HepG2 (cell line): ENCODE measurements at regions not wholly inside any gene's neighbourhood (a gene's known extent, or its start where the extent isn't known, plus 50 kb on each side); places are given as distances from the start of the nearest gene placed in this dataset.

Experiments
- ATAC-seq: fragments of 200-7000 bp; cut with Tn5 transposase; 3 replicates; pipeline ENCODE4 v1.9.1; 2020; ENCODE audit warnings: mild to moderate bottlenecking, moderate library complexity
- BruUV-seq: library from RNA; stranded (reverse); fragments of 400-500 nt; replicated peaks from 2 replicates; lab custom pipeline; 2021; lab: Mats Ljungman, UMichigan
- CTCF ChIA-PET: fragments of 300-600 bp; formaldehyde crosslinking; extraction: SDS; loops from one replicate; lab custom pipeline; 2021; ENCODE audit warnings: low total read pairs, inconsistent platforms, low intra/inter-chr PET ratio; lab: Yijun Ruan, JAX
- POLR2A ChIA-PET: fragments of 350-600 bp; sonication (Branson Sonifier 250); formaldehyde crosslinking; loops from one replicate; lab custom pipeline; 2020; ENCODE audit warnings: antibody characterized with exemption, inconsistent platforms; lab: Yijun Ruan, JAX
- DNase-seq: peaks from one replicate; pipeline ENCODE4 v3.0.0-alpha.2; 2015; ENCODE audit warnings: low spot score
- FAIRE-seq: peaks from 3 replicates; lab custom pipeline; 2011; peaks lifted over from hg19 to GRCh38; lab: Jason Lieb, UNC
- H2AFZ ChIP-seq: one replicate; pipeline ENCODE4 v1.6.1; 2011; ENCODE audit warnings: low read length, inconsistent platforms
- H3K27ac ChIP-seq: fragments of 300-600 bp; 3 replicates; pipeline ENCODE4 v1.8.0; 2011; ENCODE audit warnings: mixed run types, mild to moderate bottlenecking, mixed read lengths, low read length, inconsistent platforms; ENCODE audit not compliant: insufficient read depth; ENCODE audit errors: extremely low read length
- H3K27me3 ChIP-seq, 2 experiments: fragments of 200-600 bp in 1 of 2; 2 replicates in 1 of 2; 3 replicates in 1 of 2; pipeline versions ENCODE4 v1.6.0 to v1.8.0; 2011; ENCODE audit warnings: low read length in 2 of 2, mild to moderate bottlenecking in 2 of 2, moderate library complexity in 2 of 2, inconsistent platforms in 1 of 2; ENCODE audit not compliant: insufficient read depth in 2 of 2, control insufficient read depth in 1 of 2
- H3K36me3 ChIP-seq, 2 experiments: fragments of 200-600 bp in 1 of 2; replicated peaks in 1 of 2; 2 replicates in 1 of 2; 3 replicates in 1 of 2; pipeline versions ENCODE4 v1.5.1 to v1.8.0; 2011; ENCODE audit warnings: low read length in 2 of 2, inconsistent platforms in 1 of 2; ENCODE audit not compliant: insufficient read depth in 2 of 2, control insufficient read depth in 1 of 2
- H3K4me1 ChIP-seq: 2 replicates; pipeline ENCODE4 v1.5.1; 2012; ENCODE audit warnings: low read length, inconsistent platforms; ENCODE audit not compliant: insufficient read depth
- H3K4me2 ChIP-seq: 2 replicates; pipeline ENCODE4 v1.6.0; 2011; ENCODE audit warnings: low read depth, low read length, inconsistent platforms
- H3K4me3 ChIP-seq, 3 experiments: fragments of 200-600 bp in 1 of 3; sonication (generic), shearing (Covaris generic) in 1 of 3; replicated peaks in 1 of 3; 2 replicates each; pipeline ENCODE4 v1.5.1; 2011 to 2016; ENCODE audit warnings: low read length in 3 of 3, inconsistent platforms in 2 of 3, low read depth in 2 of 3, mild to moderate bottlenecking in 2 of 3, control low read depth in 1 of 3, mixed read lengths in 1 of 3; ENCODE audit not compliant: insufficient read depth in 1 of 3
- H3K79me2 ChIP-seq: one replicate; pipeline ENCODE4 v1.6.1; 2011; ENCODE audit warnings: low read length, inconsistent platforms; ENCODE audit not compliant: insufficient read depth
- H3K9ac ChIP-seq: 2 replicates; pipeline ENCODE4 v1.6.0; 2011; ENCODE audit warnings: mild to moderate bottlenecking, low read depth, low read length, inconsistent platforms; ENCODE audit not compliant: insufficient read depth
- H3K9me3 ChIP-seq: 2 replicates; pipeline ENCODE4 v1.5.1; 2012; ENCODE audit warnings: mild to moderate bottlenecking, low read length
- H4K20me1 ChIP-seq: 2 replicates; pipeline ENCODE4 v1.6.0; 2011; ENCODE audit warnings: inconsistent platforms, mild to moderate bottlenecking, low read length, moderate library complexity; ENCODE audit not compliant: insufficient read depth
- KLF6 ChIP-seq: IDR thresholded peaks from 2 replicates; pipeline ENCODE4 v1.8.0; 2016; ENCODE audit warnings: missing biosample characterization, missing genetic modification reagents
- KMT2A ChIP-seq: sonication (generic); formaldehyde crosslinking; IDR thresholded peaks from 2 replicates; pipeline ENCODE4 v1.4.0; 2020; ENCODE audit warnings: missing genetic modification reagents
- KMT2B ChIP-seq: IDR thresholded peaks from 2 replicates; pipeline ENCODE4 v1.6.1; 2016; ENCODE audit warnings: missing genetic modification reagents, missing compliant biosample characterization
- NR3C1 ChIP-seq: sonication (generic); formaldehyde crosslinking; IDR thresholded peaks from 2 replicates; pipeline ENCODE4 v1.4.0; 2020; ENCODE audit warnings: missing genetic modification reagents
- PCBP2 ChIP-seq: fragments of 200-400 bp; formaldehyde crosslinking; optimal IDR thresholded peaks from 2 replicates; pipeline ENCODE3; 2018; ENCODE audit warnings: low read length, low read depth; ENCODE audit not compliant: poor library complexity, severe bottlenecking
- RELA ChIP-seq: sonication (generic); formaldehyde crosslinking; IDR thresholded peaks from 2 replicates; pipeline ENCODE4 v1.4.0; 2020; ENCODE audit warnings: missing genetic modification reagents
- RNF2 ChIP-seq: fragments of 450-650 bp; conservative IDR thresholded peaks from 2 replicates; pipeline ENCODE4 v1.6.1; 2016; ENCODE audit warnings: low read depth
- SUZ12 ChIP-seq: fragments of 150-350 bp; IDR thresholded peaks from 2 replicates; pipeline ENCODE4 v1.6.1; 2014; ENCODE audit warnings: low read depth, low read length
- SYNCRIP ChIP-seq: fragments of 200-400 bp; formaldehyde crosslinking; IDR thresholded peaks from 2 replicates; pipeline ENCODE4 v1.6.1; 2018; ENCODE audit warnings: mild to moderate bottlenecking, low read depth, low read length; ENCODE audit not compliant: insufficient read depth
- TEAD3 ChIP-seq: optimal IDR thresholded peaks from 2 replicates; pipeline ENCODE3; 2016; ENCODE audit warnings: borderline replicate concordance
- TOPORS ChIP-seq: sonication (generic); formaldehyde crosslinking; IDR thresholded peaks from 2 replicates; pipeline ENCODE4 v1.8.0; 2023; ENCODE audit warnings: mild to moderate bottlenecking, missing genetic modification reagents
- TSC22D2 ChIP-seq: sonication (generic); formaldehyde crosslinking; IDR thresholded peaks from 2 replicates; pipeline ENCODE4 v1.5.1; 2020; ENCODE audit warnings: missing genetic modification reagents, mild to moderate bottlenecking, borderline replicate concordance
- ZBTB1 ChIP-seq: sonication (generic); formaldehyde crosslinking; IDR thresholded peaks from 2 replicates; pipeline ENCODE4 v1.4.0; 2020; ENCODE audit warnings: missing genetic modification reagents, borderline replicate concordance
- ZNF317 ChIP-seq: sonication (generic); formaldehyde crosslinking; IDR thresholded peaks from 2 replicates; pipeline ENCODE4 v1.5.0; 2020; ENCODE audit warnings: mild to moderate bottlenecking, missing genetic modification reagents
- ZNF34 ChIP-seq: sonication (generic); formaldehyde crosslinking; IDR thresholded peaks from 2 replicates; pipeline ENCODE4 v1.4.0; 2020; ENCODE audit warnings: mild to moderate bottlenecking, missing genetic modification reagents, borderline replicate concordance
- ZSCAN30 ChIP-seq: sonication (generic); formaldehyde crosslinking; IDR thresholded peaks from 2 replicates; pipeline ENCODE4 v1.5.0; 2020; ENCODE audit warnings: mild to moderate bottlenecking, missing genetic modification reagents
- WGBS: methylation state at CpG from one replicate; pipeline ENCODE4 v1.1.6; 2017; ENCODE audit warnings: low lambda C conversion rate; 5-methylcytosine and 5-hydroxymethylcytosine counted together
- in situ Hi-C: cut with HindIII; loops from 2 replicates; pipeline ENCODE4 v1.10.0; 2017; ENCODE audit warnings: low pct_unique_long_range_greater_than_20kb; ENCODE audit not compliant: extremely low pct_ligation_motif_present
- intact Hi-C: fragments of 100-400 bp; cut with micrococcal nuclease; formaldehyde crosslinking; loops from one replicate; pipeline ENCODE4 v1.10.0; 2022; ENCODE audit not compliant: unreplicated experiment
- TF ChIP-seq, protein P1 (sequence below): IDR thresholded peaks from 2 replicates; pipeline ENCODE4 v1.6.1; 2016
- TF ChIP-seq, protein P2 (sequence below): sonication (generic); formaldehyde crosslinking; IDR thresholded peaks from 2 replicates; pipeline ENCODE4 v1.8.0; 2022; ENCODE audit warnings: missing genetic modification reagents, low read depth, mild to moderate bottlenecking, borderline replicate concordance
- TF ChIP-seq, protein P3 (sequence below): sonication (generic); formaldehyde crosslinking; IDR thresholded peaks from 2 replicates; pipeline ENCODE4 v1.8.1; 2023; ENCODE audit warnings: mild to moderate bottlenecking, missing genetic modification reagents, borderline replicate concordance
- TF ChIP-seq, protein P4 (sequence below): sonication (generic); formaldehyde crosslinking; IDR thresholded peaks from 2 replicates; pipeline ENCODE4 v1.8.1; 2023; ENCODE audit warnings: mild to moderate bottlenecking, missing genetic modification reagents

DNA sequence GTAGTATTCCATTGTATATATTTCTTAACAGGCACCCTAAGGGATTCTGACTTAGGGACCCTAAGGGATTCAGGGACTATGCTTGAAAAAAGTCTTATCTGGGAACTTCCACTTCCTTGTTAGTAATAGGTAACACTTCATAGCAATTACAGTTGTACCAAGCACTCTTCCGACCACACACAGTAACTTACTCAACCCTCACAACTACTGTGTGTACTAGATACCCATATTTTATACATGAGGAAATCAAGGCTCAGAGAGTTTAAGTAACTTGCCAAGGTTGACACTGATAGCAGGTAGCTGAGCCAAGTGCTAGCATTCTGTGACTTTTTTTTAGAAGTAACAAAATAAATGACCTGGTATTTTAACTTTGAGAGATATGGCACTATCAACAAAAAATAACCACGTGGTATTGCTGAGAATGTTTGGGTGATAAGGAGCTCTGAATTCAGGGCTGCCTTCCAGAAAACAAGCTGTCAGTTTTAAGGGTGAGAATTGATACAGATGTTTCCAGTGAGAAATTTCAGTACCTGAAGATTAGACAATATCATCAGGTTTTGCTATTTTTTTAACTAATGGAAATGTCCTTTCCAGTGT, 210.3 kb upstream of the SUCLG2 start:
- ChIA-PET CTCF (no interaction called here), POLR2A (no interaction called here)
- no peaks in the 10 kb centered on the region for H4K20me1 ChIP-seq
- BruUV-seq, result no TSS peak
- H3K79me2 ChIP-seq, result no peaks in the 10 kb centered on the region
- no peak overlapping the region for H3K9ac ChIP-seq
- no peak overlapping the region for H3K27ac ChIP-seq
- no peak overlapping the region for H2AFZ ChIP-seq
- H3K36me3 ChIP-seq, result no peaks in the 10 kb centered on the region
- FAIRE-seq, result no peak
- H3K4me1 ChIP-seq, result no peaks in the 10 kb centered on the region
- ATAC-seq, result no peak
- H3K9me3 ChIP-seq, result no peaks in the 10 kb centered on the region
- H3K4me2 ChIP-seq, result no peak overlapping the region
- TF ChIP-seq TSC22D2 (no peak), ZNF317 (CRISPR knock-in tag) (no peak), PCBP2 (no peak), SUZ12 (no peak), NR3C1 (CRISPR knock-in tag) (no peak), ZNF34 (CRISPR knock-in tag) (no peak), SYNCRIP (no peak), RELA (CRISPR knock-in tag) (no peak), KMT2A (CRISPR knock-in tag) (no peak), RNF2 (no peak), ZBTB1 (CRISPR knock-in tag) (no peak), KLF6 (no peak), TEAD3 (CRISPR knock-in tag) (no peak), ZSCAN30 (CRISPR knock-in tag) (no peak), KMT2B (CRISPR knock-in tag) (no peak), TOPORS (no peak)
- TF ChIP-seq, protein P1, sequence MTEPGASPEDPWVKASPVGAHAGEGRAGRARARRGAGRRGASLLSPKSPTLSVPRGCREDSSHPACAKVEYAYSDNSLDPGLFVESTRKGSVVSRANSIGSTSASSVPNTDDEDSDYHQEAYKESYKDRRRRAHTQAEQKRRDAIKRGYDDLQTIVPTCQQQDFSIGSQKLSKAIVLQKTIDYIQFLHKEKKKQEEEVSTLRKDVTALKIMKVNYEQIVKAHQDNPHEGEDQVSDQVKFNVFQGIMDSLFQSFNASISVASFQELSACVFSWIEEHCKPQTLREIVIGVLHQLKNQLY (CRISPR knock-in tag), result no peak
- TF ChIP-seq, protein P2, sequence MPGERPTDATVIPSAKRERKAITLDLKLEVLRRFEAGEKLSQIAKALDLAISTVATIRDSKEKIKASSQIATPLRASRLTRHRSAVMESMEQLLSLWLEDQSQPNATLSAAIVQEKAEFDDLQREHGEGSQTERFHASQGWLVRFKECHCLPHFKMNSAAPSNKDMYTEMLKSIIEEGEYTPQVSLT (CRISPR knock-in tag), result no peak
- TF ChIP-seq, protein P3, sequence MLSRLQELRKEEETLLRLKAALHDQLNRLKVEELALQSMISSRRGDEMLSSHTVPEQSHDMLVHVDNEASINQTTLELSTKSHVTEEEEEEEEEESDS, result no peak
- TF ChIP-seq, protein P4, sequence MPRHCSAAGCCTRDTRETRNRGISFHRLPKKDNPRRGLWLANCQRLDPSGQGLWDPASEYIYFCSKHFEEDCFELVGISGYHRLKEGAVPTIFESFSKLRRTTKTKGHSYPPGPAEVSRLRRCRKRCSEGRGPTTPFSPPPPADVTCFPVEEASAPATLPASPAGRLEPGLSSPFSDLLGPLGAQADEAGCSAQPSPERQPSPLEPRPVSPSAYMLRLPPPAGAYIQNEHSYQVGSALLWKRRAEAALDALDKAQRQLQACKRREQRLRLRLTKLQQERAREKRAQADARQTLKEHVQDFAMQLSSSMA (CRISPR knock-in tag), result no peak
- no peak for DNase-seq
- intact Hi-C loops (loop anchor here (2.0 to 10.0 kb wide), 2 partner anchors 270 to 484 kb away; no protein-coding TSS in a partner anchor), in situ Hi-C loops (loop anchor here (25.0 kb wide), 1 partner anchor 752 kb away; no protein-coding TSS in a partner anchor)
- no peaks in the 10 kb centered on the region; a peak in 1 of 5 replicates for H3K27me3 ChIP-seq
- WGBS, result 15% methylated on average over 2 of the region's 2 CpGs
- H3K4me3 ChIP-seq, result no peak overlapping the region
